GM12878 (cell line): ENCODE measurements at regions not wholly inside any gene's neighbourhood (a gene's known extent, or its start where the extent isn't known, plus 50 kb on each side); places are given as distances from the start of the nearest gene placed in this dataset.

ENCODE experiments used
- ATF7 ChIP-seq: fragments of 450-650 bp; IDR thresholded peaks from 2 replicates; pipeline ENCODE4 v1.6.1; 2016; ENCODE audit warnings: low read depth, mild to moderate bottlenecking
- EP300 ChIP-seq, 2 experiments: fragments of 150-350 bp in 1 of 2; IDR thresholded peaks; 2 replicates each; pipeline ENCODE4 v1.6.1; 2011 to 2012; ENCODE audit warnings: low read depth in 2 of 2, low read length in 2 of 2, borderline replicate concordance in 1 of 2, improper control_type of control experiment in 1 of 2, inconsistent platforms in 1 of 2; ENCODE audit not compliant: control insufficient read depth in 1 of 2
- POLR2AphosphoS5 ChIP-seq: IDR thresholded peaks from 2 replicates; pipeline ENCODE4 v1.6.1; 2011; ENCODE audit warnings: mild to moderate bottlenecking, low read length, inconsistent platforms
- RAD21 ChIP-seq: IDR thresholded peaks from 2 replicates; pipeline ENCODE4 v1.6.1; 2011; ENCODE audit warnings: mild to moderate bottlenecking, low read depth, low read length, moderate library complexity; ENCODE audit not compliant: insufficient read depth
- TF ChIP-seq, protein P1 (sequence below), 3 experiments: IDR thresholded peaks in 2 of 3; conservative IDR thresholded peaks in 1 of 3; 2 replicates each; pipeline ENCODE4 v1.5.1; 2011; ENCODE audit warnings: low read depth in 3 of 3, low read length in 3 of 3, mild to moderate bottlenecking in 3 of 3, control low read depth in 2 of 3, moderate library complexity in 2 of 3, inconsistent platforms in 1 of 3, mixed read lengths in 1 of 3; ENCODE audit not compliant: control insufficient read depth in 2 of 3, insufficient read depth in 1 of 3; ENCODE audit errors: extremely low read depth in 1 of 3

DNA sequence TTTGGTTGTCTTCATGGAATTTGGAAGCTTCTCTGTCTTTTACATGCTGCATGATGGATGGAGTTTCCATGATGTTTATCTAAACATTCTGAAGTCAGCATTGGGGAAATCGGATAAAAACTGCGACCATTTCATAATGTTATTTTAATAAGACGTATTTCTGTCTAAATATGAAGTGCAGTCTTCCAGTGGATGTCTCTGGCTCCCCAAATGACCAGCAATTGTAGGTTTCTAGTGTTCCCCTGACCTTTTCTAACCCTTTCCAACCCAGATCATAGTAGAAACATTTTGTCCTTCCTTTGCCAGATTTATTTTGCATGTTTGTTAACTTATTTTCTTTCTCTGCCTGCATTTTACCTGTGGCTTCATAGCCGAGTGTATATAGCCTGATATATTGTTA, 559.3 kb downstream of the ADCYAP1 start:
- TF ChIP-seq RAD21, result no peak
- TF ChIP-seq, protein P1, sequence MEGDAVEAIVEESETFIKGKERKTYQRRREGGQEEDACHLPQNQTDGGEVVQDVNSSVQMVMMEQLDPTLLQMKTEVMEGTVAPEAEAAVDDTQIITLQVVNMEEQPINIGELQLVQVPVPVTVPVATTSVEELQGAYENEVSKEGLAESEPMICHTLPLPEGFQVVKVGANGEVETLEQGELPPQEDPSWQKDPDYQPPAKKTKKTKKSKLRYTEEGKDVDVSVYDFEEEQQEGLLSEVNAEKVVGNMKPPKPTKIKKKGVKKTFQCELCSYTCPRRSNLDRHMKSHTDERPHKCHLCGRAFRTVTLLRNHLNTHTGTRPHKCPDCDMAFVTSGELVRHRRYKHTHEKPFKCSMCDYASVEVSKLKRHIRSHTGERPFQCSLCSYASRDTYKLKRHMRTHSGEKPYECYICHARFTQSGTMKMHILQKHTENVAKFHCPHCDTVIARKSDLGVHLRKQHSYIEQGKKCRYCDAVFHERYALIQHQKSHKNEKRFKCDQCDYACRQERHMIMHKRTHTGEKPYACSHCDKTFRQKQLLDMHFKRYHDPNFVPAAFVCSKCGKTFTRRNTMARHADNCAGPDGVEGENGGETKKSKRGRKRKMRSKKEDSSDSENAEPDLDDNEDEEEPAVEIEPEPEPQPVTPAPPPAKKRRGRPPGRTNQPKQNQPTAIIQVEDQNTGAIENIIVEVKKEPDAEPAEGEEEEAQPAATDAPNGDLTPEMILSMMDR (IDR thresholded peaks at IDR 0.05 in 2 of 3, conservative IDR thresholded peaks at IDR 0.05 in 1 of 3; ENCODE audit: control insufficient read depth in 2 of 3, extremely low read depth in 1 of 3, insufficient read depth in 1 of 3, low read depth in 3 of 3, low read length in 3 of 3), result no peak
- no peak for TF ChIP-seq EP300 (IDR thresholded peaks at IDR 0.05; ENCODE audit: borderline replicate concordance in 1 of 2, control insufficient read depth in 1 of 2, low read depth in 2 of 2, low read length in 2 of 2)
- TF ChIP-seq ATF7, result no peak
- no peak for TF ChIP-seq POLR2AphosphoS5
